GM21737 (cell line): ENCODE measurements at regions not wholly inside any gene's neighbourhood (a gene's known extent, or its start where the extent isn't known, plus 50 kb on each side); places are given as distances from the start of the nearest gene placed in this dataset.

ENCODE experiments used
- ATAC-seq: cut with Tn5 transposase; IDR thresholded peaks from one replicate; pipeline ENCODE4 v1.9.1; 2021; ENCODE audit warnings: mild to moderate bottlenecking, moderate library complexity; ENCODE audit not compliant: unreplicated experiment

DNA sequence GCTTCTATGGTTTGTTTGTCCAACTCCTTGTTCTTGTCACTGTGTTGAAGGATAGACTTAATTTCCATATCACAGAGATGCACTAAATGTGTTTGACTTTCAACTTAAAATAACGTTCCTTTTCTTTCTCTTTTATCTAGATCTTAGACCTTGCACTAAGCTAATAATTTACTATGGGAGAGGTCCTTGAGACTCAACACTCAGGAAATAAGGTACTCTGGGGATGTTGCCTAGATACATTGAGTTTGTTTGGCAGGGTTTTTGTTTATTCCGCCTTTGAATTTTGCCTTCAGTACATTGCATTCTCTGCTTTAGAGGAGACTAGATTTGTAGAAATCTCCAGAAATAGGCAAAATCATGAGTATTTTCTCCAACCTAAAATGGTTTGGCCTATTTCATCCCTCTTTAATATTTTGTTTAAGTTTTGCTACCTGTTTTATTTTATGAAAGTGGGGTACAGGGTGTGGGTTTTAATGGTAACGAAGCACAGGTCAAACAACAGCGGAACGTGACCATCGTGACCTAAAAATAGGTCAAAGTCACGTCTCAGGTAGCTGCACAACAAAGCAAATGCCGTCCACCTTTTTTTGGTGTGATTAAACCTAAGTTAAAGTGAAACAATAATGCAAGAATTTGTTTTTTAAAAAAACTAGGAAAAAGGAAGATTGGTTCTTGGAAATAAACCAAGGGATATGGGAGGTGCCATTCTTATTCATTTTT is 115.3 kb upstream of the CPSF6 start:
- ATAC-seq, result no peak

- ATAC-seq, result no peak
Measured at GRCh38 chr12:69129017-69129416, 110.4 kb upstream of the CPSF6 start.

DNA sequence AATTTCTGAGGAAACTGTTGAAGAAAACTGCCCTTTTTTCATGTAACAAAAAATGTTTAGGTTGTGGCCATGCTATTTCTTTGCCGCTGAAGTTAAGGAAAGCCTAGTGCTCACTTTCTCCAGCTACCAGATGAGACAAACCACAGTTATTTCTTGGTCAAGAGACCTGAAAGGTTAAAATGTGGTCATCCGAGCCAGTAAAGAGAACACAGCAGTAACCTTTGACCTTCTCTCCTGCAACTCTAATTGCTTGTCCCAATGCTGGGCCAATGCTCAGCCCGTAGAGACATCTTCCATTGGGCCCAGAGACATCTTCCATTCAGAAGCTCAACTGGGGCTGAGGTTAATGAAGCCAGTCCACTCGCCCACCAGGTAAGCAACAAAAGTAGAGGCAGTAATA is 109.8 kb upstream of the CPSF6 start:
- no peak for ATAC-seq

DNA sequence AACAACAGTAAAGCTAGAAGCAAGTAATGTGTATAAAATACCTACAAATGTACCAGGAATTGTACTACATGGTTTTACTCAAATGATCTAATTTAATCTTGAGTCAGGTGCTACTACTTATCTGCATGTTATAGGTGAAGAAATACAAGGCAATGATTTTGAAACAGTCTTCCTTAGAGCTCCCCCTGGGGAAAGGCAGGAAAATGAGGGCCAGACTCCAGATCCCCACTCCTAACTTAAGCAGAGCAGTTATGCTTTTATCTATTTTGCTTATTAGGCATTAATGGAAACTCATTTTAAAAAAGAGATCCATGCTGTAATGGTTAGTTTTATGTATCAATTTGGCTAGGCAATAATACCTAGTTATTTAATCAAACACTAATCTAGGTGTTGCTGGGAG is 109.3 kb upstream of the CPSF6 start:
- no peak for ATAC-seq

DNA sequence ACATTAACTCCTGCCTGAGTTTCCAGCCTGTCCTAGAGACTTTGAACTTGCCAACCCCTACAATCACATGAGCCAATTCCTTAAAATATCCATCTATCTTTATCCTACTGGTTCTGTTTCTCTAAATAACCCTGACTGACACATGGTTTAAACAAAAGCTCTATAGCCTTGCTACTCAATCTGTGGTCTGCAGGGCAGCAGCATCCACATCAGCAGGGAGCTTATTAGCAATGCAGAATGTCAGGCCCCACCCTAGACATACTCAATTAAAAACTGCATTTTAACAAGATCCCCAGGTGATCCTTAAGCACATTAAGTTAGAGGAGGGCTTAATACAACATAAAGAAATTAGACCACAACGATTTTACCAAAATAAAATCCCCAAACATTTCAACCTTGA is 108.3 kb upstream of the CPSF6 start:
- ATAC-seq, result no peak

DNA sequence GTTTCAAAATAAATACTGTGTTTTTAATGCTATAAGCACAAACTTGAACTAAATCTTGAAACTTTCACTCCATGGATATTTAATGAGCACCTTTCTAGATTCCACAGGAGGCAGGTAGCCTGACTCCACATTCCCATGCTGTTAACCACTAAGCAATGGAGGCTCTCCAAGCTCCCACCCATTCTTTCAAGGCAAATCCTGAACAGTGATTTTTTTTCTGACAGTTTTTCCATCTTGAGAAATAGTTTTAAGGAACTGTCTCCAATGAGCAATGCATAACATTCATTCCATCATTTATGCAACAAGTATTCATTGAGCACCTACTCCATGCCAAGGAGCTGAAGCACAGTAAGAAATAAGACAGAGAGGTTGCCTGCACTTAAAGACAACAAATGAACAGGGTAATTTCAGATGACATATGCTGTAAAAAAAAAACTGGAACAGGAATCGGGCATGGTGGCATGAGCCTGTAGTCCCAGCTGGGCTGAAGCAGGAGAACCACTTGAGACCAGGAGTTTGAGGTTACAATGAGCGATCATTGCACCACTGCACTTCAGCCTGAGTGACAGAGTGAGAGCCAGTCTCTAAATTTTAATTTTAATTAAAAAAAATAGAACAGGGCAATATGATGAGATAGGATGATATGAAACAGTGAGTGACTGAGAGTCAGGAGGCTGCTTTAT is 102.3 kb upstream of the CPSF6 start:
- no peak for ATAC-seq

GRCh38 chr12:69141074-69141473 is 98.3 kb upstream of the CPSF6 start:
- no peak for ATAC-seq

GRCh38 chr12:69149270-69149669 is 90.1 kb upstream of the CPSF6 start:
- no peak for ATAC-seq

GRCh38 chr12:69150083-69150795 is 89.1 kb upstream of the CPSF6 start:
- ATAC-seq, result no peak

GRCh38 chr12:69150796-69151127 is 88.6 kb upstream of the CPSF6 start:
- ATAC-seq, result no peak

DNA sequence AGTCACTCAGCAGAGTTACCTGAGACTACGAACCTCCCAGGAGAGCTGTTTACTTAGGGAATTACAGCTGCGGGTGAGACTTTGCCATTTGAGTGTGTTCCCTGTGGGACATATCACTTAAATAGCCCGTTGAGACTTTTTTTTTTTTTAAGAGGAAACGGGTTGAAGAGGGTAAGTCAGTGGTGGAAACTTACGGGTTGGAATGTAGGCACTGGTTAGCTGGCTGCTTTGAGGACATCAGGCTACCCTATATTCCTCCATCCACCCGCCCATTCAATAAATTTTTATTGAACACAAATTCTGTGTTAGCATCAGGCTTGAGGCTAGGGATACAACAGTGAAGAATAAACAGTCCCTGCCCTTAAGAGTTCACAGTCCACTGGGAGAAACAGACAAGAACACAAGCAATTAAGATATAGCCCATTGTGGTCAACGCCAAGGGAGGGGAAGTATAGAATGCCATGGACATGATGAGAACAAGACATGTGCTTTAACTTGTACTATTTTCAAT is 88.1 kb upstream of the CPSF6 start:
- ATAC-seq, result no peak

- ATAC-seq, result no peak
Measured at GRCh38 chr12:69154585-69155363, 84.6 kb upstream of the CPSF6 start.

- peak; percentile 98 for ATAC-seq
Measured at GRCh38 chr12:69157023-69157655, 82.2 kb upstream of the CPSF6 start.

GRCh38 chr12:69161829-69162228 is 77.5 kb upstream of the CPSF6 start:
- ATAC-seq, result peak; percentile 55

- no peak for ATAC-seq
Measured at GRCh38 chr12:69163681-69164362, 75.5 kb upstream of the CPSF6 start.

- no peak for ATAC-seq
Measured at GRCh38 chr12:69167648-69168165, 71.7 kb upstream of the CPSF6 start.

- ATAC-seq, result no peak
Measured at GRCh38 chr12:69168363-69168762, 71.0 kb upstream of the CPSF6 start.

GRCh38 chr12:69168828-69169227 is 70.5 kb upstream of the CPSF6 start:
- no peak for ATAC-seq

GRCh38 chr12:69170293-69170692 is 69.1 kb upstream of the CPSF6 start:
- no peak for ATAC-seq

- ATAC-seq, result no peak
Measured at GRCh38 chr12:69171881-69172280, 67.5 kb upstream of the CPSF6 start.
